ENCODE measurements at regions not wholly inside any gene's neighbourhood (a gene's known extent, or its start where the extent isn't known, plus 50 kb on each side); places are given as distances from the start of the nearest gene placed in this dataset.

DNA sequence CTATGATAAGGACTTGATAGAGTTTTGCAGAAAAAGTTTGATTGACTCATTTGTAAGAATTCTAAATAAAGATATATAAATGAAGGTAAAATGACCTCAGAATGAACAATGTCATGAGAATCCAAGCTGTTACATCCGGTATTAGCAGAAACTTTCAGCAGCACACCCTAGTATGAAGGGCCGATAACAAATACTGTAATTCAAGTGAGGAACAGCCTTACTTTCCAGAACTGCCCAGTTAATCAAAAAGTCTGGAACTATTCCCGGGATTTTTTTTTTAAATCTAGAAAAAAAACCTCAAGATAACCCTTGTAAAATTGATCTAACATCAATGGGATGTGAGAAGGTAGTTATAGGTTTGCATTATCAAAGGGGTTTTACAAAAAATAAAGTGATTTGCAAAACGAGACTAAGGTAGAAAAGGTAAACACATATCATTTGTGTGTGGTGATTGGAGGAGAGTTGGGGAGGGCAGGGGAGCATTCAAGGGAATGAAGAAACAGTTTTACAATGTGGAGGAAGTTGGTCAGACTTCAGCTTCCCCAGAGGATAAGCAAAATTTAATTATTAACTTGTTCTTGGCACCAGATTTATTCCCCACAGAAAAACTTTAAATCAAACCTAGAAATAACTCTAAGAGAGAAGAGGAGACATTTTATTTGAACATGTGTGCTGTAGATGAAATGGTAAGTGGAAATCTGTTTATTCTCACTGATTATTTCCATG lies 75.9 kb upstream of the VCAM1 start:
- TF ChIP-seq, protein P1, sequence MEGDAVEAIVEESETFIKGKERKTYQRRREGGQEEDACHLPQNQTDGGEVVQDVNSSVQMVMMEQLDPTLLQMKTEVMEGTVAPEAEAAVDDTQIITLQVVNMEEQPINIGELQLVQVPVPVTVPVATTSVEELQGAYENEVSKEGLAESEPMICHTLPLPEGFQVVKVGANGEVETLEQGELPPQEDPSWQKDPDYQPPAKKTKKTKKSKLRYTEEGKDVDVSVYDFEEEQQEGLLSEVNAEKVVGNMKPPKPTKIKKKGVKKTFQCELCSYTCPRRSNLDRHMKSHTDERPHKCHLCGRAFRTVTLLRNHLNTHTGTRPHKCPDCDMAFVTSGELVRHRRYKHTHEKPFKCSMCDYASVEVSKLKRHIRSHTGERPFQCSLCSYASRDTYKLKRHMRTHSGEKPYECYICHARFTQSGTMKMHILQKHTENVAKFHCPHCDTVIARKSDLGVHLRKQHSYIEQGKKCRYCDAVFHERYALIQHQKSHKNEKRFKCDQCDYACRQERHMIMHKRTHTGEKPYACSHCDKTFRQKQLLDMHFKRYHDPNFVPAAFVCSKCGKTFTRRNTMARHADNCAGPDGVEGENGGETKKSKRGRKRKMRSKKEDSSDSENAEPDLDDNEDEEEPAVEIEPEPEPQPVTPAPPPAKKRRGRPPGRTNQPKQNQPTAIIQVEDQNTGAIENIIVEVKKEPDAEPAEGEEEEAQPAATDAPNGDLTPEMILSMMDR (IDR thresholded peaks at IDR 0.05): no peak
- TF ChIP-seq ZFX (IDR thresholded peaks at IDR 0.05; ENCODE audit: borderline replicate concordance): no peak
